ENCODE measurements at regions not wholly inside any gene's neighbourhood (a gene's known extent, or its start where the extent isn't known, plus 50 kb on each side); places are given as distances from the start of the nearest gene placed in this dataset.
"Not testable (repeated sequence)": the region's sequence is repeated elsewhere in the genome, so short reads cannot be mapped to it uniquely, and the experiment has no call there.

DNA sequence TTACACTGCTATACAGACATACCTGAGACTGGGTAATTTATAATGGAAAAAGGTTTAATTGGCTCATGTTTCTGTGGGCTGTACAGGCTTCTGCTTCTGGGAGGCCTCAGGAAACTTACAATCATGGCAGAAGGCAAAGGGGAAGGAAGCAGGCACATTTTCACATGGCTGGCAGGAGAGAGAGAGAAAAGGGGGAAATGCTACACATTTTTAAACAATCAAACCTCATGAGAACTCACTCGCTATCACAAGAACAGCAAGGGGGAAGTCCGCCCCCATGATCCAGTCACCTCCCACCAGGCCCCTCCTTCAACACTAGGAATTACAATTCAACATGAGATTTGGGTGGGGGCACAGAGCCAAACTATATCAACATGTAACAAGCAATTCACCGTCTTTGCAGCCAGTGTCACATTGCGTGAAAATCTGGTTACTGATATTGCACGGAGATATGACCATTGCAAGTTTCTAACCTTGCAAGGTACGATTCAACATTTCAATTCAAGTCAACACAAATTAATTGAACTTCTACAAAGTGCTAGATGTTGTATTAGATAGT lies 61.7 kb upstream of the RELL1 start:
- Histone ChIP-seq H3K36me3 (no peaks in the 10 kb centered on the region), H3K4me3 (ENCODE audit: low read depth, low read length) (no peak overlapping the region), H3K27me3 (peaks cover 6% of the 10 kb centered on the region; the same call in 1 of the 2 replicates), H3K9me3 (no peaks in the 10 kb centered on the region), H3K4me1 (no peaks in the 10 kb centered on the region)
- TF ChIP-seq, protein P1, sequence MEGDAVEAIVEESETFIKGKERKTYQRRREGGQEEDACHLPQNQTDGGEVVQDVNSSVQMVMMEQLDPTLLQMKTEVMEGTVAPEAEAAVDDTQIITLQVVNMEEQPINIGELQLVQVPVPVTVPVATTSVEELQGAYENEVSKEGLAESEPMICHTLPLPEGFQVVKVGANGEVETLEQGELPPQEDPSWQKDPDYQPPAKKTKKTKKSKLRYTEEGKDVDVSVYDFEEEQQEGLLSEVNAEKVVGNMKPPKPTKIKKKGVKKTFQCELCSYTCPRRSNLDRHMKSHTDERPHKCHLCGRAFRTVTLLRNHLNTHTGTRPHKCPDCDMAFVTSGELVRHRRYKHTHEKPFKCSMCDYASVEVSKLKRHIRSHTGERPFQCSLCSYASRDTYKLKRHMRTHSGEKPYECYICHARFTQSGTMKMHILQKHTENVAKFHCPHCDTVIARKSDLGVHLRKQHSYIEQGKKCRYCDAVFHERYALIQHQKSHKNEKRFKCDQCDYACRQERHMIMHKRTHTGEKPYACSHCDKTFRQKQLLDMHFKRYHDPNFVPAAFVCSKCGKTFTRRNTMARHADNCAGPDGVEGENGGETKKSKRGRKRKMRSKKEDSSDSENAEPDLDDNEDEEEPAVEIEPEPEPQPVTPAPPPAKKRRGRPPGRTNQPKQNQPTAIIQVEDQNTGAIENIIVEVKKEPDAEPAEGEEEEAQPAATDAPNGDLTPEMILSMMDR (IDR thresholded peaks at IDR 0.05; ENCODE audit: low read depth, low read length), result no peak
- no peak for DNase-seq

DNA sequence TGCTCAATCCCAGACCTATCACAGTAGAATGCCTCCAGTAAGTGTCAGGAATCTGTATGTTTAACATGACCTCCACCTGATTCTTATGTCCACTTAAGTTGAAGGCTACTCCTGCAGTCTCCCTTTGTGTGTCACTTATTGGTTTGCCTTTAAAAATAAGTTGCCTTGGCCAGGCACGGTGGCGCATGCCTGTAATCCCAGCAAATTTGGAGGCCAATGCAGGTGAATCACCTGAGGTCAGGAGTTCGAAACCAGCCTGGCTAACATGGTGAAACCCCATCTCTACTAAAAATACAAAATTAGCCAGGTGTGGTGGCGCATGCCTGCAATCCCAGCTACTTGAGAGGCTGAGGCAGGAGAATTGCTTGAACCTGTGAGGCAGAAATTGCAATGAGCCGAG lies 60.7 kb upstream of the RELL1 start:
- not testable (repeated sequence) for H3K36me3 ChIP-seq; H3K4me3 ChIP-seq (ENCODE audit: low read depth, low read length); H3K9me3 ChIP-seq; DNase-seq; H3K4me1 ChIP-seq; H3K27me3 ChIP-seq

DNA sequence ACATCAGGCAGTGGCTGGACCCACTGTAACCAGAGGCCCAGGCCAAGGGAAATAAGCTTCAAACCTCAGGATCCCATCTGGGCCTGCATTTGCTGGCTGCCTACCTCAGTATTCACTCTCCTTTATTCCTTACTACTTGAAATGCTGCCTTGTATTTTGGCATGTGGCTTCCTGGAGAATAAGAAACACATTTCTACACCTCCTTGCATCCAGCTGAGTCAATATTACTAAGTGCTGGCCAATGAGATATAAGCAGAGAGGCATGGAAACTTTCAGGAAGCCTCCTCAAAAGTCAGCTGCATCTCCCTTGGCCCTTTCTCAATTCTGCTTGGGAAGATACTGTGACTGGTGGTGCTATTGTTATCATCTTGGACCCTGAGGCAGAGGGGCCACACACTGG lies 59.8 kb upstream of the RELL1 start:
- H3K9me3 ChIP-seq, result no peaks in the 10 kb centered on the region
- DNase-seq, result no peak
- H3K4me1 ChIP-seq, result no peaks in the 10 kb centered on the region
- TF ChIP-seq, protein P1 (IDR thresholded peaks at IDR 0.05; ENCODE audit: low read depth, low read length), result no peak
- H3K36me3 ChIP-seq, result no peaks in the 10 kb centered on the region
- H3K27me3 ChIP-seq, result peaks cover 1% of the 10 kb centered on the region; the same call in 1 of the 2 replicates
- no peak overlapping the region for H3K4me3 ChIP-seq (ENCODE audit: low read depth, low read length)

DNA sequence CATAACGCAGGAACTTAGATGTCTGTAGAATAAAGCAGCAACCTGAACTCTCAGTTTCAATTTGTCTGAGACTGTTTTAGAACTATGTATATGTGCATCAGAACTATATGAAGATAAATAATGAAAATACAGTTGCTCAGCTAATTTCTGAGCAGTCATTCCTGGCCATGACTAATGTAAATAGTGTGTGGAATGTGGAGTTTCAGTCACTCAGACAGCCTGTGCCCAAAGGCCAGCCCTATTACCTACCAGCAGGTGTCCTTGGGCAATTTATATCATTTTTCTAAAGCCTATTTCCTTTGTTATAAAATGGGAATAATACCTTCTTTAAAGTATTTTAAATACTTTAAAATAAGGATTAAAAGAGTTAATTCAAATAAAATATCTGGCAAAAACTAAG lies 56.0 kb upstream of the RELL1 start:
- Histone ChIP-seq H3K4me1 (no peaks in the 10 kb centered on the region), H3K9me3 (no peaks in the 10 kb centered on the region), H3K27me3 (no peaks in the 10 kb centered on the region), H3K36me3 (no peaks in the 10 kb centered on the region), H3K4me3 (ENCODE audit: low read depth, low read length) (no peak overlapping the region)
- TF ChIP-seq, protein P1 (IDR thresholded peaks at IDR 0.05; ENCODE audit: low read depth, low read length), result no peak
- DNase-seq, result no peak

DNA sequence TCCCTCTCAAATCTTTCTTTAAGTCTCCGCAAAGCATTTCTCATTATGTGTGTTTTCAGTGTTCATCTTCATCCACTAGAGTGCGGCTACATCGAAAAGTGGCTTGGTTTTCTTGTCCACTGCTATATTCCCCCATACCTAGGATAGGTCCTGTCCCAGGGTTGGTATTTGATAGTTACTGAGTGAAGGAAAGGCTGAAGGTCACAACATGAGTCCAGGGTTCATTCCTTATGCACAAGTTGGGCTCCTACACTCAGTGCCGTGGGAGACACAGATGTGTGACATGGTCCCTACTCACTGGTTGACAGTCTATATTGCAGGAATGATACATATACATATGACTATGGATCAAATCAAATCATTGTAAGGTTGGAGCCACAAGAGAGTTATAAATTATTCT lies 55.4 kb upstream of the RELL1 start:
- no peaks in the 10 kb centered on the region for H3K4me1 ChIP-seq
- TF ChIP-seq, protein P1 (IDR thresholded peaks at IDR 0.05; ENCODE audit: low read depth, low read length), result no peak
- no peak for DNase-seq
- no peak overlapping the region for H3K4me3 ChIP-seq (ENCODE audit: low read depth, low read length)
- H3K9me3 ChIP-seq, result no peaks in the 10 kb centered on the region
- no peaks in the 10 kb centered on the region for H3K27me3 ChIP-seq
- no peaks in the 10 kb centered on the region for H3K36me3 ChIP-seq

DNA sequence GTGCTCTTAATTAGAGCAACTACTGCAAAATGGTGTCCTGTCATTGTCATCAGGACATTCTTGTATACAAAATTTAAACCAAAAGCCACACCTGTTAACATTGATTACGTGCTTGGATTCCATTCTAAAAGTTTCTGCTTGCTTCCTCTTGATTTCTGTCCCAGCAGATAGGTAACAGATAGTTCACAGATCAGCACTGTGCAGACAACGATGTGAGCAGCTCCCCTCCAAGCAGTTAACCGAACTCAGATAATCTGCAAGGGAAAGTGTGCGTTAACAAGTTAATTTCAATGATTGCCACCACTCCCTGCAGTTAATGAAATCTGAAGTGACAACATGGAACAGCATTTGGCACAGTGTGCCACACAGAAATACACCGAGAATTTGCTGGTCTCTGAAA lies 54.4 kb upstream of the RELL1 start:
- TF ChIP-seq, protein P1 (IDR thresholded peaks at IDR 0.05; ENCODE audit: low read depth, low read length), result no peak
- DNase-seq, result no peak
- no peaks in the 10 kb centered on the region for H3K9me3 ChIP-seq

DNA sequence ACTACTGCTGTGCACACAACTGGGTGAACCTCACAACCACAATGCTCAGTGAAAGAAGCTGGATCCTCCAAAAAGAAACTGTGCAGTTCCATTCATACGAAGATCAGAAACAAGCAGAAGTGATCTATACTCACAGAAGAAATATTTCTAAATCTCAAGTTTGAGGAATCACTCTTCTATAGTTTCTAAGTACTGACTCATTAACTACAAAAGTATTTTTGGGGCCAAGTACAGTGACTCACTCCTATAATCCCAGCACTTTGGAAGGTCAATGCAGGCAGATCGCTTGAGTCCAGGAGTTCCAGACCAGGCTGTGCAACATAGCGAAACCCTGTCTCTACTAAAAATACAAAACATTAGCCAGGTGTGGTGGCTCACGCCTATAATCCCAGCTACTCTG lies 51.3 kb upstream of the RELL1 start:
- no peak for DNase-seq
- Histone ChIP-seq H3K36me3 (no peaks in the 10 kb centered on the region), H3K9me3 (no peaks in the 10 kb centered on the region), H3K4me3 (ENCODE audit: low read depth, low read length) (no peak overlapping the region), H3K4me1 (no peaks in the 10 kb centered on the region), H3K27me3 (no peaks in the 10 kb centered on the region; the same call in 1 of the 2 replicates)
- TF ChIP-seq, protein P1 (IDR thresholded peaks at IDR 0.05; ENCODE audit: low read depth, low read length), result no peak

More for the DNA sequence above, 54.4 kb upstream of the RELL1 start:
- no peak overlapping the region for H3K4me3 ChIP-seq (ENCODE audit: low read depth, low read length)
- no peaks in the 10 kb centered on the region for H3K27me3 ChIP-seq
- no peaks in the 10 kb centered on the region for H3K4me1 ChIP-seq
- no peaks in the 10 kb centered on the region for H3K36me3 ChIP-seq
